HG02623 (cell line): ENCODE measurements at regions not wholly inside any gene's neighbourhood (a gene's known extent, or its start where the extent isn't known, plus 50 kb on each side); places are given as distances from the start of the nearest gene placed in this dataset.
"Not testable (repeated sequence)": the region's sequence is repeated elsewhere in the genome, so short reads cannot be mapped to it uniquely, and the experiment has no call there.

ENCODE experiments used
- ATAC-seq: cut with Tn5 transposase; IDR thresholded peaks from one replicate; pipeline ENCODE4 v1.9.1; 2021; ENCODE audit warnings: moderate library complexity; ENCODE audit not compliant: unreplicated experiment

GRCh38 chr7:155227788-155228458 lies 69.8 kb upstream of the INSIG1 start:
- ATAC-seq: no peak

DNA sequence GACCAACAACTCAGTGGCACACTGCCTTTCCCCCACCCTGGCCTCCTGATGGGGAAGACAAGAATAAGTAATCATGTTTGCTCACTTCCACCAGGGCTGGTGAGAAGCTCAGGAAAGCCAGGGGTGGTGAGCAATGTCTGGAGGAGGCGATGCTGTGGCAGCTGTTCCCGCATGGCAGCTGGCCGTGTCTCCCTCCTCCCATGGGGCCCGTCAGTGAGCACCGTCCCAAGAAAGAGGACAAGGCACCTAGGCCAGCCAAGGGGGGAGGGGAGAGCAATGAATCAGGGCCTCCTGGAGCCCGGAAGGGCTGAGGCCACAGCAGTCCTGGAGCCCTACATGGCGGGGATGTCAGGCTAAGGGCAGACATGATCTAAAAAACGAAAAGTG lies 69.2 kb upstream of the INSIG1 start:
- ATAC-seq: no peak

DNA sequence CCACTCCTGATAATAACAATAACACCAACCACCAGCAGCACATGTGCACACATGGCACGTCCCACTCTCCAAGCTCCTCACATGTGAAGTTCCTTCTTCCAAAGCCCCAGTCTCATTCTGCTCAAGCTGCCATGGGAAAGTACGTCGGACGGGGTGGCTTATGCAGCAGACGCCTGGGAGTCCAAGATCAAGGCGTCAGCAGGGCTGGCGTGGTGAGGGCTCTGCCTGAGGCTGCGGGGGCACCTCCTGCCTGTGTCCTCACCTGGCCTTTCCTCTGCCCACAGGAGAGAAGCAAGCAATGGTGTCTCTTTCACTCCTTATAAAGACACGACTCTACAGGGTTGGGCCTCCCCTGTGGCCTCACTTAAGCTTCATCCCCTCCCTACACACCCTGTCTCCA lies 68.8 kb upstream of the INSIG1 start:
- no peak for ATAC-seq

GRCh38 chr7:155229548-155230168 lies 68.0 kb upstream of the INSIG1 start:
- ATAC-seq: no peak

DNA sequence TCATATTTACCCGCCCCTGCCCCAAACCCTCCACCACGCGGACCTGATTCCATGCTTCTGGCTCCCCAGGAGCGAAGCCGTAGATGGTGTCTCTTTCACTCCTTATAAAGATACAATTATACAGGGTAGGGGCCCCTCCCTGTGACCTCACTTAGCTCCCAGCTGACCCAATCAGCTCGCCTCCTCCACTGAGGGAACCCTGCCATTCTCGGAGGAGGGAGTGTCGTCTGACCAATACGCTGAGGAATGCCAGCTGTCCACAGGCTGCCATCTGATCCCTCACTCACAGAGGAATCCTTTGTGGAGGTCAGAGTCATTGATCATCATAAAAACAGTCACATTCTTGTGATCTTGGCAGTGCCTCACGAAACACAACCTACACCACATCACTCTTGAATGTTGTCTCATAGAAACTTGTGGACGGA lies 67.5 kb upstream of the INSIG1 start:
- ATAC-seq: no peak

DNA sequence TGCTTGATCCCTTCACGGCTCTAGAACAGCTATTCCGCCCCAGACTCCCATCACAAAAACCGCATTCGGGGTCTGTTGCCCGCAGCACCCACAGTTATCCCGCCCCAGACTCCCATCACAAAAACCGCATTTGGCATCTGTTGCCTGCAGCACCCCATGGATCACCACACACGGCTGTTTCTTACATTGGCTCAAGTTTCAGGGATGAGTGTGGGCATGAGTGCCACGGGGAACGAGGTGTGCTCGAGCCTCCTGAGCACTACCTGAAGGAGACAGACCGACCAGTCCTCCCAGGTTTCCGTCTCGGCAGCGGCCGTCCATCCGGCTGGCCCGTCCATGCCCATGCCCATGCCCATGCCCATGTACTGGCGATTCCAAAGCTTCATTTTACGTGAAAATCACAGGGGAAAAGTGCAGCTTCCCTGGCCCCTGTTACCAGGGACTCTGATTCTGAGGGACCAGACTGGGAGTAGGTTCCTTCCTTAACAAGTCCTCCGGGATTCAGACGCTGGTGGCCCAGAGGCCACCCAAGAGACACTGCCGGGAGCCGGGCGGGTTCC lies 66.4 kb upstream of the INSIG1 start:
- ATAC-seq: no peak

- ATAC-seq: no peak
Measured at GRCh38 chr7:155231941-155232340, 65.7 kb upstream of the INSIG1 start.

GRCh38 chr7:155232911-155233310 lies 64.8 kb upstream of the INSIG1 start:
- ATAC-seq: no peak

GRCh38 chr7:155233311-155234157 lies 64.1 kb upstream of the INSIG1 start:
- ATAC-seq: no peak

DNA sequence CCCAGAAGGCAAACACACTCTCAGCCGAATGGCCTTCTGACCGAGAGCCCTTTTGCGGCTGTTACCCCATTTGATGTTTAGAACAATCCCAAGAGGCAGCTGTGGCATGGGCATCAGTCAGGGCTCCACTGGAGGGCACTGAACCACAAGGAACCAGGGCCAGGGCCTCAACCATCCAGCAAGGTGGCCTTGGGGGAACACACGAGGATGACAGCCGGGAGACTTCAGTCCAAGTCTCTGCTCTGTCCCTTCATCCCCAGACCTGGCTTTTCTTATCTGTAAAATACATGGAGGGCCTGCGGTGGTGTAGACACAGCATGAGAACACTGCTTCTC lies 63.6 kb upstream of the INSIG1 start:
- no peak for ATAC-seq

DNA sequence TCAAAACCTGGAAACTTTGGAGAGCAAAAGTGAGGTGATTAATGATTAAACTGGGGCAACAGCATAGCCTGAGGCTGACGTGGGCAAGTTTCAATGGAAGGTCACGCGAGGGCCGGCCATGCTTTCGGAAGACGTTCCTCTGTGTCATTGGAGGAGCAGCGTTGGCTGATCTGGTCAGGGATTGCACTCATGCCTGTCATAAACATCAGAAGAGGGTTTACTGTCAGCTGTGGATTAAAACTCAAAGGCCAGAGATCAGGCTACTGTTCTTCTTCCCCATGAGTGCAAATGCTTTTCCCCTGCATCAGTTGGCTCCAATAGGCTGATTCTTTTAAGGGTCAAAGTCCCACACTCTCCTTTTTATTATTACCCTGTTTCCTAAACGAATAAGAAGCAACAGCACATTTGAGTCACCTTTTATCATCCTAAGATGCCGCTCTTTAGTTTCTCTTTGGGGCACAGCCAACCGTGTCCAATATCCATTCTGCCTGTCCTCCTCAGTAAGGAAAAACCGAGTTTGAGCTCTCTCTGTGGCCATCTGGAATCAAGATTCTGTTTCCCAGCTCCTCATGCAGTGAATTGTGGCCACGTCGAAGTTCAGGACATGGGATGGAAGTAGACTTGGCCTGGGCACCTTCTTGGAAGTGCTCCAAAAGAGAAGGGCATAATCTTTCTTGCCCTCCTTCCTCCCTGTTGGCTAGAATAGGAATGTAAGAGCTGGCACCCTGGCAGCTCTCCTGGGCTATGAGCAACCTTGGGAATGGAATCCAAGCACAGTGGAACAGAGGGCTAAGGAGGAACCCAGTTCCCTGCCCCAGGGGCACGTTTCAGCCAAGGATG lies 62.5 kb upstream of the INSIG1 start:
- no peak for ATAC-seq

DNA sequence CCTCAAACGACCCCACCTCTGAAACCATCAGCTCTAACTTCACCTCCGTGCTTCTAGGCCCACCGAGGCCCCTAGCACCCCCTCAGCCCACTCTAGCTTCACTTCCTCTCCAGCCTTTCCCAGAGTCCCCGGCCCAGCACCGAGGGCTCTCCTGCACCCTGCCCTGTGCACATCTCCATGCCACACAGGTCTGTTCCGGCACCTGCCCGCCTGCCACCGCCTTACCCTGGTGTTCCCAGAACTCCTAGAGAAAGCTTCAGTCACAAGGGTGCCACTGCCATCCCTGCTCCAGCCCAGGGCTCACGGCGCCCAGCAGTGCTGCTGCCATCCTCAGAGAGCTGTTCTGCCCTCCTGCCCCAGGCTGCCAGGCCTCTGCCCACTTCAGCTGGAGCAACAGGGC lies 61.3 kb upstream of the INSIG1 start:
- ATAC-seq: no peak

DNA sequence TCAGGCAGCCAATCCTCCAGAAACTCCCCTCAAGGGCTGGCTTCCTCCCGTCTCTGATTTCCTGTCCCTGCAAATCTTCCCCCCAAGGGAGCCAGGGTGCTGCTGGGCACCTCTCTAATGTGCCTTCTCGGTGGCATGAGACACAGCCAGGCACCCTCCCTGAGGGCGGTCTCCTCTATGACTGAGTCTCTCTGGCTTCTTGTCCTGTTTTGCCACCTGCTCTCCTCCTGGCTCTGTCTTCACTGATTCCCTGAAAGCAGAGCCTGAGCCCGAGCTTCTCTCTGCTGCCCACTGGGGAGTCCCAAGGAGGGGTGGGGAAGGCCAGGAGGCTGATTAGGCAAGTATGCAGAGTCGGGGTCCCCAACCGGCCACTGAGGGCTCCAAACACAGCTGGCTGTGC lies 60.4 kb upstream of the INSIG1 start:
- no peak for ATAC-seq

GRCh38 chr7:155237730-155238129 lies 59.9 kb upstream of the INSIG1 start:
- ATAC-seq: no peak

DNA sequence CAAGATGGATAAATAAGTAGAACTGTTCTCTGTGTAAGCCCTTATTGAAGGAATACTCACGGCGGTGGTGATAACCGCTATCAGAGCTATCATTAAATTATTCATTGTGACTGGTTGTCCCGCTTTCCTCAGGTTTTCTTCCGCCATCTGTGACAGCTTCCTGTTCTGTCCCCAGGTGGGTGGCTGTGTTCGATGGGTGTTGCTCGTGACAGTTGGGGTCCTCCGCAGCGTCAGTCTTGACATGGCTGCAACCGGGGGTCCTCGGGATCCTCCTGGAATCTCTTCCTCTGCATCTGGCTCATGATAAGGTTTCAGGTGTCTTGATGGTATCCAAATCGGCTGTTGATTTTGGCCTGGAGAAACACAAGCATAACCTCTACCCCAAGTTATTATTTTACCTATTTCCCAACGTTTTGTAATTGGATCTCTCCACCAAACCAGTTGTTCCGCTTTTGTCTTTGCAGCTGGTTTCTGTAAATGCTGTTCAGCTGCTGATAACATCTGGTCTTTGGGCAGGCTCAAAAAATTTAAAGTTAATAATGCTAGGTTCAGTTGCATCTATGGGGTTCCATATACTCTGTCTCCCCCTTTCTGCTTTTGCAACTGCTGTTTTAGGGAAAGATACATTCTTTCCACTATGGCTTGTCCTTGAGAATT lies 58.1 kb upstream of the INSIG1 start:
- ATAC-seq: not testable (repeated sequence)

DNA sequence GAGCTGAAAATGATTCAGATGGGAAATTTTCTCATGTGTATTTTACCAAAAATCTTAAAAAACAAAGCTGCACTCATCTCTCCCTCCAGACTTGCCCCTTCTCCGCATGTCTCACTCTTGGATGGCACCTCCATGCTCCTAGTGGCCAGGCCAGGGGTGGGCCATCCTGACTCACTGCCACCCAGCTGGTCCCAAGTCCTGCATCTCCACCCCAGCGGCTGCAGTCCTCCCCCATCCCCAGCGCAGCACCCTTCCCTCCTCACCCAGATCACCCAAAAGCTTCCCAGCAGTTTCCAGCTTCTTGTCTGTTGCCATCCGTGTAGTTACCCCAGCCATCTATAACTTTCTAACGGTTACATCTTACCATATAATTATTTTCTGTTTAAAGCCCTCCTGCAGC lies 53.0 kb upstream of the INSIG1 start:
- ATAC-seq: no peak

GRCh38 chr7:155247479-155248365 lies 50.0 kb upstream of the INSIG1 start:
- ATAC-seq: no peak
